ENCODE measurements at regions not wholly inside any gene's neighbourhood (a gene's known extent, or its start where the extent isn't known, plus 50 kb on each side); places are given as distances from the start of the nearest gene placed in this dataset.

DNA sequence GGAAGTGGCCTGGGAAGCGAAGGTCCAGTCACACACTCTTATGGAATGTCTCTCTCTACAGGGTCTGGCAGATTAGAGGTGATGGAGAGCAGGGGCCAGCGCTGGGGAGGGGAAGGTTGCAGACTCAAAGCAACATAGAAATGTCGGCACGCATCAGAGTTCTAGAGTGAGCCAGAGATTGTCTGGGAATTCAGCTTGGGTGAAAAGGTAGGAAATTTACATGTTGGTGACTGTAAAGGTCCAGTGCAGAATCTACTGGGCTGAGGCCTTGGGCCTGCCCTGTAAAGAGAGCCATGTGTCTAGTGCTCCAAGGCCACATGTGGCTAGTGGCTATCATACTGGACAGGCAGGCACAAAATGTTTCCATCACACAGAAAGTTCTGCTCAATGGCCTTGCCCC lies 80.8 kb downstream of the FOXA2 start (continued):
- TF ChIP-seq, protein P1, sequence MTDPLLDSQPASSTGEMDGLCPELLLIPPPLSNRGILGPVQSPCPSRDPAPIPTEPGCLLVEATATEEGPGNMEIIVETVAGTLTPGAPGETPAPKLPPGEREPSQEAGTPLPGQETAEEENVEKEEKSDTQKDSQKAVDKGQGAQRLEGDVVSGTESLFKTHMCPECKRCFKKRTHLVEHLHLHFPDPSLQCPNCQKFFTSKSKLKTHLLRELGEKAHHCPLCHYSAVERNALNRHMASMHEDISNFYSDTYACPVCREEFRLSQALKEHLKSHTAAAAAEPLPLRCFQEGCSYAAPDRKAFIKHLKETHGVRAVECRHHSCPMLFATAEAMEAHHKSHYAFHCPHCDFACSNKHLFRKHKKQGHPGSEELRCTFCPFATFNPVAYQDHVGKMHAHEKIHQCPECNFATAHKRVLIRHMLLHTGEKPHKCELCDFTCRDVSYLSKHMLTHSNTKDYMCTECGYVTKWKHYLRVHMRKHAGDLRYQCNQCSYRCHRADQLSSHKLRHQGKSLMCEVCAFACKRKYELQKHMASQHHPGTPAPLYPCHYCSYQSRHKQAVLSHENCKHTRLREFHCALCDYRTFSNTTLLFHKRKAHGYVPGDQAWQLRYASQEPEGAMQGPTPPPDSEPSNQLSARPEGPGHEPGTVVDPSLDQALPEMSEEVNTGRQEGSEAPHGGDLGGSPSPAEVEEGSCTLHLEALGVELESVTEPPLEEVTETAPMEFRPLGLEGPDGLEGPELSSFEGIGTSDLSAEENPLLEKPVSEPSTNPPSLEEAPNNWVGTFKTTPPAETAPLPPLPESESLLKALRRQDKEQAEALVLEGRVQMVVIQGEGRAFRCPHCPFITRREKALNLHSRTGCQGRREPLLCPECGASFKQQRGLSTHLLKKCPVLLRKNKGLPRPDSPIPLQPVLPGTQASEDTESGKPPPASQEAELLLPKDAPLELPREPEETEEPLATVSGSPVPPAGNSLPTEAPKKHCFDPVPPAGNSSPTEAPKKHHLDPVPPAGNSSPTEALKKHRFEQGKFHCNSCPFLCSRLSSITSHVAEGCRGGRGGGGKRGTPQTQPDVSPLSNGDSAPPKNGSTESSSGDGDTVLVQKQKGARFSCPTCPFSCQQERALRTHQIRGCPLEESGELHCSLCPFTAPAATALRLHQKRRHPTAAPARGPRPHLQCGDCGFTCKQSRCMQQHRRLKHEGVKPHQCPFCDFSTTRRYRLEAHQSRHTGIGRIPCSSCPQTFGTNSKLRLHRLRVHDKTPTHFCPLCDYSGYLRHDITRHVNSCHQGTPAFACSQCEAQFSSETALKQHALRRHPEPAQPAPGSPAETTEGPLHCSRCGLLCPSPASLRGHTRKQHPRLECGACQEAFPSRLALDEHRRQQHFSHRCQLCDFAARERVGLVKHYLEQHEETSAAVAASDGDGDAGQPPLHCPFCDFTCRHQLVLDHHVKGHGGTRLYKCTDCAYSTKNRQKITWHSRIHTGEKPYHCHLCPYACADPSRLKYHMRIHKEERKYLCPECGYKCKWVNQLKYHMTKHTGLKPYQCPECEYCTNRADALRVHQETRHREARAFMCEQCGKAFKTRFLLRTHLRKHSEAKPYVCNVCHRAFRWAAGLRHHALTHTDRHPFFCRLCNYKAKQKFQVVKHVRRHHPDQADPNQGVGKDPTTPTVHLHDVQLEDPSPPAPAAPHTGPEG (CRISPR knock-in tag; IDR thresholded peaks at IDR 0.05), result no peak
- TF ChIP-seq PITX1 (CRISPR knock-in tag; IDR thresholded peaks at IDR 0.05), result 0 out of 2 replicates have a peak, but pooled peaks have one; percentile 11
- TF ChIP-seq ZNF501 (CRISPR knock-in tag; IDR thresholded peaks at IDR 0.05), result peak; percentile 61; the same call in 1 of the 2 replicates
- TF ChIP-seq ZNF768 (CRISPR knock-in tag; IDR thresholded peaks at IDR 0.05), result 0 out of 2 replicates have a peak, but pooled peaks have one; percentile 0
- TF ChIP-seq TSC22D2 (CRISPR knock-in tag; IDR thresholded peaks at IDR 0.05; ENCODE audit: borderline replicate concordance), result 0 out of 2 replicates have a peak, but pooled peaks have one; percentile 33
- no peak for TF ChIP-seq POLR2AphosphoS2 (IDR thresholded peaks at IDR 0.05; ENCODE audit: low read depth, low read length)
- TF ChIP-seq RNF2 (conservative IDR thresholded peaks at IDR 0.05; ENCODE audit: low read depth), result no peak
- TF ChIP-seq, protein P2, sequence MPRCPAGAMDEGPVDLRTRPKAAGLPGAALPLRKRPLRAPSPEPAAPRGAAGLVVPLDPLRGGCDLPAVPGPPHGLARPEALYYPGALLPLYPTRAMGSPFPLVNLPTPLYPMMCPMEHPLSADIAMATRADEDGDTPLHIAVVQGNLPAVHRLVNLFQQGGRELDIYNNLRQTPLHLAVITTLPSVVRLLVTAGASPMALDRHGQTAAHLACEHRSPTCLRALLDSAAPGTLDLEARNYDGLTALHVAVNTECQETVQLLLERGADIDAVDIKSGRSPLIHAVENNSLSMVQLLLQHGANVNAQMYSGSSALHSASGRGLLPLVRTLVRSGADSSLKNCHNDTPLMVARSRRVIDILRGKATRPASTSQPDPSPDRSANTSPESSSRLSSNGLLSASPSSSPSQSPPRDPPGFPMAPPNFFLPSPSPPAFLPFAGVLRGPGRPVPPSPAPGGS (CRISPR knock-in tag; IDR thresholded peaks at IDR 0.05), result 0 out of 2 replicates have a peak, but pooled peaks have one; percentile 53
- peak; percentile 58 for TF ChIP-seq ZNF883 (CRISPR knock-in tag; IDR thresholded peaks at IDR 0.05; ENCODE audit: not compliant biosample characterization)
- TF ChIP-seq, protein P3, sequence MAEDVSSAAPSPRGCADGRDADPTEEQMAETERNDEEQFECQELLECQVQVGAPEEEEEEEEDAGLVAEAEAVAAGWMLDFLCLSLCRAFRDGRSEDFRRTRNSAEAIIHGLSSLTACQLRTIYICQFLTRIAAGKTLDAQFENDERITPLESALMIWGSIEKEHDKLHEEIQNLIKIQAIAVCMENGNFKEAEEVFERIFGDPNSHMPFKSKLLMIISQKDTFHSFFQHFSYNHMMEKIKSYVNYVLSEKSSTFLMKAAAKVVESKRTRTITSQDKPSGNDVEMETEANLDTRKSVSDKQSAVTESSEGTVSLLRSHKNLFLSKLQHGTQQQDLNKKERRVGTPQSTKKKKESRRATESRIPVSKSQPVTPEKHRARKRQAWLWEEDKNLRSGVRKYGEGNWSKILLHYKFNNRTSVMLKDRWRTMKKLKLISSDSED (CRISPR knock-in tag; IDR thresholded peaks at IDR 0.05), result no peak
- TF ChIP-seq IRF2 (CRISPR knock-in tag; IDR thresholded peaks at IDR 0.05), result no peak
- 0 out of 2 replicates have a peak, but pooled peaks have one; percentile 24 for TF ChIP-seq ZNF644 (CRISPR knock-in tag; IDR thresholded peaks at IDR 0.05; ENCODE audit: low read depth)
- no peak for TF ChIP-seq ZBTB42 (CRISPR knock-in tag; IDR thresholded peaks at IDR 0.05)
- peak; percentile 55; the same call in 1 of the 2 replicates for TF ChIP-seq ZNF891 (CRISPR knock-in tag; IDR thresholded peaks at IDR 0.05)
- TF ChIP-seq ZNF724P (CRISPR knock-in tag; IDR thresholded peaks at IDR 0.05; ENCODE audit: borderline replicate concordance), result no peak
- no peak for TF ChIP-seq EEA1 (CRISPR knock-in tag; IDR thresholded peaks at IDR 0.05; ENCODE audit: borderline replicate concordance)
- TF ChIP-seq, protein P4, sequence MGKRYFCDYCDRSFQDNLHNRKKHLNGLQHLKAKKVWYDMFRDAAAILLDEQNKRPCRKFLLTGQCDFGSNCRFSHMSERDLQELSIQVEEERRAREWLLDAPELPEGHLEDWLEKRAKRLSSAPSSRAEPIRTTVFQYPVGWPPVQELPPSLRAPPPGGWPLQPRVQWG (CRISPR knock-in tag; IDR thresholded peaks at IDR 0.05; ENCODE audit: borderline replicate concordance, low read depth), result no peak
- TF ChIP-seq ZSCAN30 (CRISPR knock-in tag; IDR thresholded peaks at IDR 0.05), result 0 out of 2 replicates have a peak, but pooled peaks have one; percentile 48
- 0 out of 2 replicates have a peak, but pooled peaks have one; percentile 64 for TF ChIP-seq ZNF607 (CRISPR knock-in tag; IDR thresholded peaks at IDR 0.05; ENCODE audit: borderline replicate concordance)

All from HepG2 (cell line).